Body of pancreas (tissue), 4 donors: ENCODE measurements at regions not wholly inside any gene's neighbourhood (a gene's known extent, or its start where the extent isn't known, plus 50 kb on each side); places are given as distances from the start of the nearest gene placed in this dataset.

Source experiments
- POLR2A ChIP-seq, 3 donors: fragments of 450-650 bp; IDR thresholded peaks; one replicate each; pipeline ENCODE4 v1.6.1; 2016; ENCODE audit warnings: antibody characterized with exemption in 3 of 3, mild to moderate bottlenecking in 2 of 3
- TF ChIP-seq, protein P1 (sequence below), 7 experiments: fragments of 450-650 bp in 4 of 7; fragments of 200-600 bp in 3 of 7; sonication (generic) in 3 of 7; IDR thresholded peaks; one replicate each; pipeline ENCODE4 v1.5.1; 2016 to 2019; ENCODE audit warnings: antibody characterized with exemption in 7 of 7

DNA sequence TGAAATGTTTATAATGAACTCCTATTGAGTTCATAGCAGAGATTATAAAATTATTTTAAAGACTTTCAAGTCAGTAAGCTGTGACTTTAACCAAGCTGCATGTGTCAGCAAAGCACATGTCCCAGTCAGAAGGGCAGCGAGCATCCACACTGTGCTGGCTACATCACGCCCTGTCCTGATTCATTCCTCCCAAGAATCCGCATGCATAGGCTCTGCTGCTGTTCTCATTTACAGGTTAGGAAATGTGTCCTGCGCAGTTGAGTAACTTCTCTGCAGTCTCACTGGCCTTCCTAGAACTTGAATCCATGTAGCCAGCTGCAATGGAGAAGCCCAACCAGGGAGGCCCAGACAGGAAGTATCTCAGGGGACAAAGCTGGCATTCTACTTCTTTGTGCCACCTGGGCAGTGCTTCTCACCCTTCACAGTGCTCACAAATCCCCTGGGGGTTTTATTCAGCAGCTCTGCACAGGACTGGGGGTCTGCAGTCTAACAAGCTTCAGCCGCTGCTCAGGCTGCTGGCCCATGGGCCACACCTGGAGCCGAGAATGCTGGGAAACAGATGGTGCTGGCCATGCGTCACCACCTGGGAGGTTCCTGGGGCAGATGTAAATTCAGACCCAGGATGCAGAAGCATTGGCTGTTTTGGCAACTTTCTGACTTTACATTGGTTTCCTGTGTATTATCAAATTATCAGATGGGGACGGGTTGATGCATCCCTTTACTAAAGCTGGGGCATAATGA, 192.8 kb upstream of the GDF10 start:
- TF ChIP-seq, protein P1, sequence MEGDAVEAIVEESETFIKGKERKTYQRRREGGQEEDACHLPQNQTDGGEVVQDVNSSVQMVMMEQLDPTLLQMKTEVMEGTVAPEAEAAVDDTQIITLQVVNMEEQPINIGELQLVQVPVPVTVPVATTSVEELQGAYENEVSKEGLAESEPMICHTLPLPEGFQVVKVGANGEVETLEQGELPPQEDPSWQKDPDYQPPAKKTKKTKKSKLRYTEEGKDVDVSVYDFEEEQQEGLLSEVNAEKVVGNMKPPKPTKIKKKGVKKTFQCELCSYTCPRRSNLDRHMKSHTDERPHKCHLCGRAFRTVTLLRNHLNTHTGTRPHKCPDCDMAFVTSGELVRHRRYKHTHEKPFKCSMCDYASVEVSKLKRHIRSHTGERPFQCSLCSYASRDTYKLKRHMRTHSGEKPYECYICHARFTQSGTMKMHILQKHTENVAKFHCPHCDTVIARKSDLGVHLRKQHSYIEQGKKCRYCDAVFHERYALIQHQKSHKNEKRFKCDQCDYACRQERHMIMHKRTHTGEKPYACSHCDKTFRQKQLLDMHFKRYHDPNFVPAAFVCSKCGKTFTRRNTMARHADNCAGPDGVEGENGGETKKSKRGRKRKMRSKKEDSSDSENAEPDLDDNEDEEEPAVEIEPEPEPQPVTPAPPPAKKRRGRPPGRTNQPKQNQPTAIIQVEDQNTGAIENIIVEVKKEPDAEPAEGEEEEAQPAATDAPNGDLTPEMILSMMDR (IDR thresholded peaks at IDR 0.05): no peak
- TF ChIP-seq POLR2A (IDR thresholded peaks at IDR 0.05): no peak
